ENCODE measurements at regions not wholly inside any gene's neighbourhood (a gene's known extent, or its start where the extent isn't known, plus 50 kb on each side); places are given as distances from the start of the nearest gene placed in this dataset.

- TF ChIP-seq CTCF (conservative IDR thresholded peaks at IDR 0.05): no peak
- H3K27ac ChIP-seq: no peak overlapping the region
These were observed 179.7 kb upstream of the COPS8 start for GRCh38 chr2:236905976-236906375.

GRCh38 chr2:236908439-236909192 is 177.1 kb upstream of the COPS8 start:
- no peak overlapping the region for H3K27ac ChIP-seq
- TF ChIP-seq CTCF (conservative IDR thresholded peaks at IDR 0.05): no peak

- no peak overlapping the region for H3K27ac ChIP-seq
- TF ChIP-seq CTCF (conservative IDR thresholded peaks at IDR 0.05): no peak
These were observed 176.5 kb upstream of the COPS8 start for GRCh38 chr2:236909193-236909504.

- TF ChIP-seq CTCF (conservative IDR thresholded peaks at IDR 0.05): no peak
These were observed 175.9 kb upstream of the COPS8 start for GRCh38 chr2:236909802-236910201.

GRCh38 chr2:236910781-236911495 is 174.8 kb upstream of the COPS8 start:
- H3K27ac ChIP-seq: no peak overlapping the region
- TF ChIP-seq CTCF (conservative IDR thresholded peaks at IDR 0.05): no peak

More at GRCh38 chr2:236909802-236910201, 175.9 kb upstream of the COPS8 start:
- H3K27ac ChIP-seq: no peak overlapping the region

GRCh38 chr2:236912326-236913120 is 173.2 kb upstream of the COPS8 start:
- no peak for TF ChIP-seq CTCF (conservative IDR thresholded peaks at IDR 0.05)
- 0 out of 2 replicates have a peak overlapping the region, but pooled peaks have one; percentile 5 for H3K27ac ChIP-seq

- TF ChIP-seq CTCF (conservative IDR thresholded peaks at IDR 0.05): no peak
- no peak overlapping the region for H3K27ac ChIP-seq
These were observed 170.5 kb upstream of the COPS8 start for GRCh38 chr2:236915186-236915585.

Measured in VCaP (cell line).